Adrenal gland (tissue), 5 donors: ENCODE measurements at regions not wholly inside any gene's neighbourhood (a gene's known extent, or its start where the extent isn't known, plus 50 kb on each side); places are given as distances from the start of the nearest gene placed in this dataset.

Experiments
- POLR2A ChIP-seq, 2 donors: fragments of 450-650 bp; IDR thresholded peaks; one replicate each; pipeline ENCODE4 v1.6.1; 2017; ENCODE audit warnings: antibody characterized with exemption in 2 of 2, mild to moderate bottlenecking in 2 of 2, moderate library complexity in 1 of 2
- TF ChIP-seq, protein P1 (sequence below), 6 experiments: fragments of 450-650 bp in 4 of 6; fragments of 200-600 bp in 2 of 6; sonication (generic) in 1 of 6; IDR thresholded peaks; 1 replicate in 5 of 6; 2 replicates in 1 of 6; pipeline versions ENCODE4 v1.5.1 to v1.8.0; 2016 to 2021; ENCODE audit warnings: antibody characterized with exemption in 6 of 6, mild to moderate bottlenecking in 2 of 6, moderate library complexity in 1 of 6
- donor health status: DM: no; HTN: no; CAD: no.

DNA sequence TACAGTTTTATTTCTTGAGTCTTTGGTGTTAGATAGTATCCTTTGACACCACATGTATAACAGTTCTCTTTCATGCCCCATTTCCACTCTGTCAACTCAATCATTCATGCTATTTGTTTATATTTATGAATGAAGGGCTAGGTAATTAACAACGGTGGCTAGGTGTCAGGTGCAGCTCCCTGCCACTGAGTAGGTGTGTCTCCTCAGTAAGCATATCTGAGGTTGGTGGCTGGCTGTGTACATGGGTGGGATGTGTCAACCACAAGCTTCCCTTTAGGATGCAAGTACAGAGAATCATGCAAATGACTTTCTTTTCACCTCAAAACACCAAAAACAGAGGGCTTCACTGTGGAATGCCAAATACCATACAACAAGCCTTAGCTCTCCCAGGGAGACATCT is 83.4 kb downstream of the ZNF365 start:
- TF ChIP-seq, protein P1, sequence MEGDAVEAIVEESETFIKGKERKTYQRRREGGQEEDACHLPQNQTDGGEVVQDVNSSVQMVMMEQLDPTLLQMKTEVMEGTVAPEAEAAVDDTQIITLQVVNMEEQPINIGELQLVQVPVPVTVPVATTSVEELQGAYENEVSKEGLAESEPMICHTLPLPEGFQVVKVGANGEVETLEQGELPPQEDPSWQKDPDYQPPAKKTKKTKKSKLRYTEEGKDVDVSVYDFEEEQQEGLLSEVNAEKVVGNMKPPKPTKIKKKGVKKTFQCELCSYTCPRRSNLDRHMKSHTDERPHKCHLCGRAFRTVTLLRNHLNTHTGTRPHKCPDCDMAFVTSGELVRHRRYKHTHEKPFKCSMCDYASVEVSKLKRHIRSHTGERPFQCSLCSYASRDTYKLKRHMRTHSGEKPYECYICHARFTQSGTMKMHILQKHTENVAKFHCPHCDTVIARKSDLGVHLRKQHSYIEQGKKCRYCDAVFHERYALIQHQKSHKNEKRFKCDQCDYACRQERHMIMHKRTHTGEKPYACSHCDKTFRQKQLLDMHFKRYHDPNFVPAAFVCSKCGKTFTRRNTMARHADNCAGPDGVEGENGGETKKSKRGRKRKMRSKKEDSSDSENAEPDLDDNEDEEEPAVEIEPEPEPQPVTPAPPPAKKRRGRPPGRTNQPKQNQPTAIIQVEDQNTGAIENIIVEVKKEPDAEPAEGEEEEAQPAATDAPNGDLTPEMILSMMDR (IDR thresholded peaks at IDR 0.05), result no peak
- TF ChIP-seq POLR2A (IDR thresholded peaks at IDR 0.05), result no peak
